Pancreas (tissue), 10 donors: ENCODE measurements at regions not wholly inside any gene's neighbourhood (a gene's known extent, or its start where the extent isn't known, plus 50 kb on each side); places are given as distances from the start of the nearest gene placed in this dataset.

Source experiments
- ATAC-seq, 4 donors: fragments of 200-7000 bp; cut with Tn5 transposase; one replicate each; pipeline versions ENCODE4 v1.8.0 to v1.9.1; 2020; ENCODE audit warnings: mild to moderate bottlenecking in 4 of 4, moderate library complexity in 4 of 4
- DNase-seq, 6 donors: peaks; one replicate each; pipeline ENCODE4 v3.0.0-alpha.2; 2020
- FAIRE-seq: peaks from 2 replicates; lab custom pipeline; 2012; peaks lifted over from hg19 to GRCh38; lab: Jason Lieb, UNC
- H3K27ac ChIP-seq, 4 donors: fragments of 200-600 bp; sonication (generic); 1 replicate in 3 of 4; 2 replicates in 1 of 4; pipeline versions ENCODE4 v1.5.0 to v1.8.0; 2020
- H3K27me3 ChIP-seq, 4 donors: fragments of 200-600 bp; one replicate each; pipeline ENCODE4 v1.8.0; 2021
- H3K36me3 ChIP-seq, 3 donors: fragments of 200-600 bp; sonication (generic) in 1 of 3; one replicate each; pipeline versions ENCODE4 v1.5.0 to v1.8.0; 2020 to 2021
- H3K4me1 ChIP-seq, 3 donors: fragments of 200-600 bp; one replicate each; pipeline ENCODE4 v1.8.0; 2021
- H3K4me3 ChIP-seq, 4 donors: fragments of 200-600 bp; sonication (generic) in 2 of 4; one replicate each; pipeline versions ENCODE4 v1.5.0 to v1.8.0; 2020 to 2021
- H3K9me3 ChIP-seq, 4 donors: fragments of 200-600 bp; one replicate each; pipeline ENCODE4 v1.8.0; 2021
- CTCF ChIP-seq, 4 donors: fragments of 200-600 bp; sonication (generic) in 3 of 4; IDR thresholded peaks; one replicate each; pipeline versions ENCODE4 v1.5.0 to v1.8.0; 2021; ENCODE audit warnings: antibody characterized with exemption in 4 of 4
- WGBS, 2 donors: extraction: QIAGEN DNeasy Blood & Tissue Kit; methylation state at CpG; one replicate each; pipeline ENCODE4 v1.1.7; 2013; 5-methylcytosine and 5-hydroxymethylcytosine counted together
- intact Hi-C, 3 donors: fragments of 100-400 bp; cut with DNase I; formaldehyde crosslinking; loops; one replicate each; pipeline versions ENCODE4 v1.11.1 to v1.14.2; 2022
- donor health status: healthy with polysubstance abuse.
- donor health status: DM: no; HTN: no; CAD: no; lungs with moderate emphysema.
- donor health status: DM: no; HTN: no; CAD: no.
- donor health status: control.
- donor health status: control.
- donor health status: Bipolar disorder and iron deficiency.
- donor health status: DM: yes; HTN: yes; CAD: no.
- donor health status: DM: no; HTN: no; CAD: no.
- donor health status: DM: no; HTN: no; CAD: no.
- donor health status: DM: yes; HTN: yes; CAD: no.

- TF ChIP-seq CTCF (IDR thresholded peaks at IDR 0.05), result no peak
- ATAC-seq (no peak), FAIRE-seq (no peak), DNase-seq (no peak)
- no peaks in the 10 kb centered on the region for H3K36me3 ChIP-seq
- no peak overlapping the region for H3K27ac ChIP-seq
- no peak overlapping the region for H3K4me3 ChIP-seq
- 71 to 89% methylated on average over 1 of the region's 1 CpG for WGBS, 2 donors
- intact Hi-C loops, result no loop called here
- H3K27me3 ChIP-seq, result no peaks in the 10 kb centered on the region
- no peaks in the 10 kb centered on the region for H3K9me3 ChIP-seq
- H3K4me1 ChIP-seq, result no peaks in the 10 kb centered on the region
These were observed 111.5 kb upstream of the ZNF618 start for GRCh38 chr9:113764572-113764971.

DNA sequence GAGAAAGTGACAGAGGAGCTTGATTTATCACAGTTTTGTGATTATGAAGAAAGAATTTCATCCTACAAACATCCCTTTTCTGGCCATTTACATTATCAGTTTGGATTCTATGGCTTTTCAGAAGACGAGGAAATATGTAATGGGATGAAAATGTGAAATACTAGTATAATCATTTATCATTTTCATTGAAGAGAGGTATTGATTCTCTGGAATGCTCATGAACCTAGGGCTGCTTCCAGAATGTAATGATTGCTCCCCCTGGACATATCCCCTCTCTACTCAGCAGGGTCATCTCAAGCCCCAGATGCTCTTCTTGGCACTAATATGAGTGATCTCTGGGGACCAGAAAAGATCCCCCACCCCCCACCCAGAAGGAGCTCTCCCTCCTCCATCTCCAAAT lies 106.7 kb upstream of the ZNF618 start:
- FAIRE-seq, result no peak
- no peak for DNase-seq
- Histone ChIP-seq H3K36me3 (no peaks in the 10 kb centered on the region), H3K4me1 (no peaks in the 10 kb centered on the region), H3K27me3 (no peaks in the 10 kb centered on the region), H3K9me3 (no peaks in the 10 kb centered on the region), H3K27ac (no peak overlapping the region), H3K4me3 (no peak overlapping the region)
- ATAC-seq, result no peak
- TF ChIP-seq CTCF (IDR thresholded peaks at IDR 0.05), result no peak
- 23 to 27% methylated on average over 1 of the region's 1 CpG for WGBS, 2 donors
- intact Hi-C loops, result no loop called here

DNA sequence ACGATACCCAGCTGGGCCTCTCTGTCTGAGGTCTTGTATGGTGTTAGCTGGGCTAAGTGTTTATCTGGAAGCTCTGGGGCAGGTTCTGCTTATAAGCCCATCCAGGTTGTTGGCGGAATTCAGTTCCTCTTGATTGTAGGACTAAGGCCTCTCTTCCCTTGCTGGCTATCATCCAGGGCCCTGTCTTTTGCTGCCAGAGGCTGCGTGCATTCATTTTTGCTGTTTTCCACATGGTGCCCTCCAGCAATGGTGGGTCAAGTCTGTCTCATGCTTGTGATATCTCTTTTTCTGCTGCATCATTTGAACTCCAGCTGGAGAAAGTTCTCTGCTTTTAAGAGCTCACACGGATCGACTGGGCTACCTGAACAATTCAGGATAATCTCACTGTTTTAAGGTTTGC lies 105.7 kb upstream of the ZNF618 start:
- Histone ChIP-seq H3K27ac (no peak overlapping the region), H3K27me3 (no peaks in the 10 kb centered on the region), H3K36me3 (no peaks in the 10 kb centered on the region), H3K9me3 (no peaks in the 10 kb centered on the region), H3K4me3 (no peak overlapping the region), H3K4me1 (no peaks in the 10 kb centered on the region)
- no peak for TF ChIP-seq CTCF (IDR thresholded peaks at IDR 0.05)
- FAIRE-seq (no peak), ATAC-seq (no peak), DNase-seq (no peak)
- intact Hi-C loops, result no loop called here
- 74 to 84% methylated on average over 5 of the region's 5 CpGs for WGBS, 2 donors

DNA sequence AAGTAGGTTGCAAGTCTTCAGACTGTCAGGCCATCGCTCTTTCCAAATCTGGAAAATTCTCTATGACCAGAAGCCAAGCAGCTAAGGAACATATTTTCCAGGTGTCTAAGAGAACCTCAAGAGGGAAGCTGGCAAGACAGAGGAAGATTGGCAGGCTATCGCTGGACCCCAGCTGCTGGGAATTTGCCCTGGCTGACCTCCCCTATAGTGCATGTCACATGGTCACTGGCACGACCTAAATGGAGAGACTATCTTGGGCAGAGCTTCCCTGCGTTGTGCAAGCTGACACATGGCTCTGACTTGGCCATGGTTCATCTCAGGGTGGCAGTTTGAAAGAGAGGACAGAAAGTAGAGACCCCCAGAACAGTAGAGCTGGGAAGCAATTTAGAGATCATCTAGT lies 104.9 kb upstream of the ZNF618 start:
- Histone ChIP-seq H3K36me3 (no peaks in the 10 kb centered on the region), H3K27ac (no peak overlapping the region), H3K4me3 (no peak overlapping the region), H3K9me3 (no peaks in the 10 kb centered on the region), H3K4me1 (no peaks in the 10 kb centered on the region), H3K27me3 (no peaks in the 10 kb centered on the region)
- TF ChIP-seq CTCF (IDR thresholded peaks at IDR 0.05), result no peak
- DNase-seq (no peak), FAIRE-seq (no peak), ATAC-seq (no peak)
- intact Hi-C loops, result no loop called here
- 68 to 73% methylated on average over 4 of the region's 4 CpGs for WGBS, 2 donors

DNA sequence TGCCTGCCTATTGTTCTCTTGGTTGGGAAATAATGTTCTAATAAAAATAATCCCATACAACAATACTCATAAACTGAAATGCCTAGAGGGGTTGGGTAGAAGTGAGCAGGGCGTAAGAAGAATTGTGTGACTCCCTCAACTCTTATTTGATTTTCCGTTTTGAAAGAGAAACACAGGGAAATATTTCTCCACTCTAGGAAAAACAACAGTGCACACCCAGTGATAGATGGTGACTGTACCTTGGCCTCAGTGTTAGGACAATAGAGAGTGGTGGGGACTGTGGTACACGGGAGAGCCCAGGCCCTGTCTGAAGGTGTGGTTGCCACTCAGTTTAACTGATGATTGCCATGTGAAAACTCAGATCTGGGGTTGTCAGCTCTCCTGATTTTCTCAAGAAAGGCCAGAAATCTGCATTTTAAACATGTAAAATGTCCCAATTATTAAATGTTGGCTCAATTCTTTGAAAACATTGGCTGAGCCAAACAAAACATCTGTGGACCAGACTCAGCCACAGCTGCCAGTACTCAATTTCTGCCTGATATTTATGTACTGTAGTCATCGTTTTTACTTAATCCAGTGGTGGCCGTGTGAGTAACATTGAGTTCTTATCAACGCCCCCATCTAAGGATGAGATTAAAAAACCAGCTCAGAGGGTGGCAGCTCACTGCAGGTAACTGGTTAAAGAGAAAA lies 103.8 kb upstream of the ZNF618 start:
- no peak for FAIRE-seq

More for the DNA sequence above, 103.8 kb upstream of the ZNF618 start:
- no peaks in the 10 kb centered on the region for H3K9me3 ChIP-seq
- TF ChIP-seq CTCF (IDR thresholded peaks at IDR 0.05), result no peak
- DNase-seq, result no peak
- H3K4me1 ChIP-seq, result no peaks in the 10 kb centered on the region
- H3K27me3 ChIP-seq, result no peaks in the 10 kb centered on the region
- no peak overlapping the region for H3K4me3 ChIP-seq
- H3K36me3 ChIP-seq, result no peaks in the 10 kb centered on the region
- WGBS, 2 donors, result 65 to 75% methylated on average over 6 of the region's 6 CpGs
- no peak overlapping the region for H3K27ac ChIP-seq
- intact Hi-C loops, result no loop called here
- no peak for ATAC-seq
